Kidney (tissue), 13 donors: ENCODE measurements at regions not wholly inside any gene's neighbourhood (a gene's known extent, or its start where the extent isn't known, plus 50 kb on each side); places are given as distances from the start of the nearest gene placed in this dataset.

ENCODE experiments used
- DNase-seq, 5 donors: peaks; one replicate each; pipeline ENCODE4 v3.0.0-alpha.2; 2013 to 2020
- FAIRE-seq: peaks from 2 replicates; lab custom pipeline; 2012; peaks lifted over from hg19 to GRCh38; lab: Jason Lieb, UNC
- H3K27ac ChIP-seq, 2 donors: one replicate each; pipeline ENCODE4 v1.7.0; 2013; ENCODE audit warnings: low read depth in 2 of 2, low read length in 2 of 2, inconsistent platforms in 1 of 2
- H3K27me3 ChIP-seq: one replicate; pipeline ENCODE4 v1.7.1; 2013; ENCODE audit warnings: low read length, inconsistent platforms; ENCODE audit not compliant: control insufficient read depth, insufficient read depth
- H3K36me3 ChIP-seq, 3 donors: one replicate each; pipeline versions ENCODE4 v1.7.0 to v1.7.1; 2013; ENCODE audit warnings: low read length in 3 of 3, control low read depth in 1 of 3, inconsistent platforms in 1 of 3; ENCODE audit not compliant: insufficient read depth in 3 of 3, control insufficient read depth in 2 of 3
- H3K4me1 ChIP-seq, 3 donors: one replicate each; pipeline versions ENCODE4 v1.7.0 to v1.7.1; 2013; ENCODE audit warnings: low read length in 3 of 3, inconsistent platforms in 1 of 3, low read depth in 1 of 3; ENCODE audit not compliant: control insufficient read depth in 2 of 3, insufficient read depth in 2 of 3
- H3K4me3 ChIP-seq, 3 donors: one replicate each; pipeline versions ENCODE4 v1.7.0 to v1.8.1; 2013; ENCODE audit warnings: low read length in 3 of 3, control low read depth in 1 of 3, inconsistent platforms in 1 of 3
- H3K9ac ChIP-seq, 3 donors: one replicate each; pipeline versions ENCODE4 v1.7.0 to v1.7.1; 2013; ENCODE audit warnings: low read length in 3 of 3, control low read depth in 1 of 3, inconsistent platforms in 1 of 3
- H3K9me3 ChIP-seq, 3 donors: one replicate each; pipeline versions ENCODE4 v1.7.0 to v1.7.1; 2013; ENCODE audit warnings: low read length in 3 of 3, control low read depth in 1 of 3, inconsistent platforms in 1 of 3; ENCODE audit not compliant: control insufficient read depth in 2 of 3, insufficient read depth in 1 of 3
- CTCF ChIP-seq: IDR thresholded peaks from 3 replicates; pipeline ENCODE4 v1.5.1; 2012; ENCODE audit warnings: mild to moderate bottlenecking, moderate library complexity, borderline replicate concordance; ENCODE audit not compliant: insufficient read depth; ENCODE audit errors: extremely low read depth
- intact Hi-C: fragments of 100-400 bp; cut with DNase I; formaldehyde crosslinking; loops from one replicate; pipeline ENCODE4 v1.11.1; 2022
- donor health status: control.
- donor health status: control.
- donor health status: control.
- donor health status: control.
- donor health status: control.
- donor health status: DM: yes; HTN: yes; CAD: no.
- donor health status: Normal renal cell carcinoma (clear cell type).

- FAIRE-seq (no peak), DNase-seq (no peak)
- H3K27me3 ChIP-seq = no peaks in the 10 kb centered on the region
- no peaks in the 10 kb centered on the region for H3K4me1 ChIP-seq
- H3K9ac ChIP-seq = no peak overlapping the region
- no peak overlapping the region for H3K27ac ChIP-seq
- intact Hi-C loops = no loop called here
- no peaks in the 10 kb centered on the region for H3K36me3 ChIP-seq
- no peak overlapping the region for H3K4me3 ChIP-seq
- H3K9me3 ChIP-seq = peaks cover 0 to 6% (median 0%) of the 10 kb centered on the region in 3 donors
- no peak for TF ChIP-seq CTCF
Measured at GRCh38 chr9:74404620-74405019, 92.5 kb upstream of the RORB start.

- TF ChIP-seq CTCF = no peak
- Histone ChIP-seq H3K27ac (no peak overlapping the region), H3K9ac (no peak overlapping the region), H3K9me3 (peaks cover 0 to 6% (median 0%) of the 10 kb centered on the region in 3 donors), H3K27me3 (no peaks in the 10 kb centered on the region), H3K4me1 (no peaks in the 10 kb centered on the region), H3K36me3 (no peaks in the 10 kb centered on the region), H3K4me3 (no peak overlapping the region)
- no peak for FAIRE-seq
- DNase-seq = no peak
- intact Hi-C loops = no loop called here
Measured at GRCh38 chr9:74407166-74407565, 90.0 kb upstream of the RORB start.

GRCh38 chr9:74412236-74412979 is 84.7 kb upstream of the RORB start:
- FAIRE-seq (no peak), DNase-seq (peak in 2 of 5 donors; percentile 3 to 12)
- intact Hi-C loops = no loop called here
- no peaks in the 10 kb centered on the region for H3K27me3 ChIP-seq
- H3K36me3 ChIP-seq = no peaks in the 10 kb centered on the region
- H3K4me1 ChIP-seq = peaks cover 0 to 5% (median 0%) of the 10 kb centered on the region in 3 donors
- H3K4me3 ChIP-seq = no peak overlapping the region
- no peak overlapping the region for H3K27ac ChIP-seq
- H3K9me3 ChIP-seq = no peaks in the 10 kb centered on the region
- H3K9ac ChIP-seq = no peak overlapping the region
- TF ChIP-seq CTCF = no peak

- no peak for TF ChIP-seq CTCF
- Histone ChIP-seq H3K36me3 (no peaks in the 10 kb centered on the region), H3K4me3 (no peak overlapping the region), H3K27me3 (no peaks in the 10 kb centered on the region), H3K9ac (no peak overlapping the region), H3K27ac (no peak overlapping the region), H3K9me3 (no peaks in the 10 kb centered on the region), H3K4me1 (peaks cover 0 to 5% (median 0%) of the 10 kb centered on the region in 3 donors)
- peak in 1 of 5 donors; percentile 17 for DNase-seq
- intact Hi-C loops = no loop called here
- FAIRE-seq = no peak
Measured at GRCh38 chr9:74413876-74414275, 83.3 kb upstream of the RORB start.
